ENCODE measurements at regions not wholly inside any gene's neighbourhood (a gene's known extent, or its start where the extent isn't known, plus 50 kb on each side); places are given as distances from the start of the nearest gene placed in this dataset.
"Not testable (repeated sequence)": the region's sequence is repeated elsewhere in the genome, so short reads cannot be mapped to it uniquely, and the experiment has no call there.

DNA sequence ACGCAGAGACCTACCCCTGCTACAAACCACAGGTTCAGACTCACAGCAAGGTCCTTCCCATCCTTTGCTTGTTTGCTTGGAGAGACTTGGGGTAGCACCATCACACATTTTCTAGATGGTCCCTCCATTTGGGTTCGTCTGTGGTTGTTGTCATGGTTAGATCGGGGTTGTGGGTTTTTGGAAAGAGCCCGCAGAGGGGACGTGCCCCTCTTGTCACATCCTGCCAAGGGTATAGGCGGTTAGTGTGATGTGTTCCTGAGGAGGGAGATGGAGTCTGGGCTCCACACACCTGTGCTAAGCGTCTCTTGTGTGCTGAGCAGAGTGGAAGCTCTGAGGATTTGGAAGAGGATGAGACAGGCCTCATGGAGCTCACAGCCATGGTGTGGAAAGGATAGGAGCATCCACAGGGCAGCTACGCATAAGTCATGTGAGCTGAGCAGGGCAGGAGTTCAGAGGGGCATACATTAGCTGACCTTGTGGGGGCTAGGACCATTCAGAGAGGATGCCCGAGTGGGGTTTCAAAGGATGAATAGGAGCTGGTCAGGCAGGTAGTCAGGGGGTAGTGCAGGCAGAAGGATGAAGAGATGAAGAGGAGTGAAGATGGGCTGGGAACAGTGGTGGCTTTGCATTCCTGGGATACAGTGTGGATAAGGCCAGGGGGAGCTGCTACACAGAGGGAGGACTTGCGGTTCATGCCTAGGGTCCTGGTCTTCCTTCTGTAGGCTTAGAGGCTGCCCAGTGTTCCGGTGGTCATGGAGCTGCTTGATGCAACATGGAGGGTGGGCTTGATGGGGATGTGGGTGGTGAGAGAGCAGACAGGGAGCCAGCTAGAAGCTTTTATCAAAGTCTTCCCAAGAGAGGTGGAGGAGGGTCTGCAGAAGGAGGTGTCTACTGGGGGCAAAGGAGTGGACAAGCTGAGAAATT lies 62.9 kb downstream of the ACKR3 start:
- no peak for DNase-seq

DNA sequence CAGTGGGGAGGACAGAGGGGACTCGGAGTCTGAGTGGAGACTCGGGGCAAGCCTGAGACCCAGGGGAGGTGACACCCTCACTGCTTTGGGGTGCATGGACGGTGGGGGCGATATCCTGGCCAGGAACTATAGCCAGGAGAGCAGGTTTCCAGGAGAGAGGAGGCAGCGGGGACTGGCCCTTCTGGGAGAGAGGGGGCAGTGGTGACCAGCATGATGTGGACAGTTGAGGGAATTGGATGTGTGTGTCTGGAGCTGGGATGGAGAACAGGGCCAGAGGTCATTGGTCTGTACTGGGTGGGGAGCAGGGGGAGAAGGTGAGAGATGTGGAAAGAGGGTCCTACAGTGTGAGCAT lies 63.6 kb downstream of the ACKR3 start:
- no peak for DNase-seq

DNA sequence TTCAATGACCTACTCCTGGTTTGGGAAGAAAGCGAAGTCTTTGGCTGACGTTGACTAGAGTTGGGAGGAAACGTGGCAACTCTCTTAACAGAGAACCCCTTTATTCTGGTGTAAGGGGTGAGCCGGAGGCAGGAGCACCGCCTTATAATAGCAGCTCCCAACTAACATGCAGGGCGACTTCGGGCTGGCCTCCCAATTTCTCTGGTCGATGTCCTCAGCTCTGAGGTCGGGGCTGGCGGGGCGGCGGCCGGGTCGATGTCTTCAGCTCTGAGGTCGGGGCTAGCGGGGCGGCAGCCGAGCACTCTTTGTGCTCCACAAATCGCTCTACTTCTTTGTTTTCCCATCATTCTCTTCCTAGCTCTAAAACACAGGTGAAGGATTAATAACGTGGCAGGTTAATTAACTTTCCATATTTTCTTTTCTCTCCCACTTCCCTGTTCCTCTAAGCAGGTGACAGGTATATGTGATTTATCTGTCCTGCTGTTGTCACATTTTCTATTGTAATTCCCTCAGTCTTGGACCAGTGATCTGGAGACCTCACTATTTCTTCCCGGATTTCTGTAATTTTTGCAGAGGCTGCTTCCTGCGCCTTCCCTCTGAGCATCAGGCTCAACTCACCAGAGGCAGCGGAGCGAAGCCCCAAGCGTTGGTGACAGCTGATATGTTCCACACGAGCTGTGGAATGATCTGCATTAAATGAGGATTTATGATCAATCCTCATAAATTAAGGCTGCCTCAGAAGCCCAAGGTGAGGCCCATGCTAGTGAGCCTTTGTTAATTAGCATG lies 64.3 kb downstream of the ACKR3 start:
- DNase-seq = no peak

DNA sequence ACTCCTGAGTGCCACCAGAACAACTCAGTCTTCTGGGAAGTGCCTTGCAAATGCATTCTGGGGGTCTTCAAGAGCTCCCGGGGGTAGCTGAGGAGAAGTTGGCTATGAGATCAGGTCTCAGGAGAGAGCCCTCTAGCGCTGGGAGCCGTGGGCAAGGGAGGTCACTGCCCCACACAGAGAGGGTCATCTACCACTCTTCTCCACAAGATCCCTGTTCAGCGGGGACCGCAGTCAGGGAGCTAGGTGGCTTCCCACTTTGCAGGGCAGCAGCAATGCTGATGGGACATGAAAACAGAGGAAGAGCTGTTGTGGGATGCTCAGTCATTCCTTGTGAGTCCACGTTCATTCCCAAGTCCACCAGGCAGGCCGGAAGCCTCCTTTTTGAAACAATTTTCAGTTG lies 66.6 kb downstream of the ACKR3 start:
- no peak for DNase-seq

DNA sequence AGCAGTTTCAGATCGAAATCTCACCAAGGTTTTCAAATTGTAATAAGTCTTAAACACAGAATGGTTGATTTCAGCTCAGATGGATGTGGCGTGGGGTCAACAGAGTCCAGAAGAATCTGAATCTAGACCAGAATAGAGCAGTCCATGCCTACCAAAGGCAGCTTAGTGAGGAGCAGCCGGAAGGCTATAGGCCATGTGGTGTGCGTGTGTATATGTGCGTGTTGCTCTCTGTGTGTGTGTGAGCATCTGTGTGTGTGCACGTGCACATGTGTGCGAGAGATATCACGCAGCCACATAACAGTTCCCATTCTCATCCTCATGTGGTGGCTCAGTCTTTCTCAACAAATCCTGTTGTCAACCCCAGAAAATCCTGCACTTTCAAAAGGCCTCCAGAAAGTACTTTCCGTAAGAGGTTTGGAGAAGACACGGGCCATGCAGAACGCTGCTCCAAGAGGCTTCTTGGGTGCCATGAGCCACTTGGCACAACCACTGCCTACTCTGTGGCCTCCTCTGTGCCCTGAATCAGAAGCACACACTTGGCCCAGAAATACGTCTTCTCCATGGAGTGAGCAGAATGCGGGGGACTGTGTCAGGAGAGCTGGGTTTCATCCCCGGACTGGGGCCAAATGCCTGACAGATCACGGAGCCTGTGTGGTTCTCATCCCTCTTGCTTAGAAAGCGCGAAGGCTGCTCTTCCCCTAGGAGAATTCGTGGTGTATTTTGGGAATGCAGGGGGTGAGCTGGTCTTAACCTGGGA lies 67.3 kb downstream of the ACKR3 start:
- DNase-seq = no peak

DNA sequence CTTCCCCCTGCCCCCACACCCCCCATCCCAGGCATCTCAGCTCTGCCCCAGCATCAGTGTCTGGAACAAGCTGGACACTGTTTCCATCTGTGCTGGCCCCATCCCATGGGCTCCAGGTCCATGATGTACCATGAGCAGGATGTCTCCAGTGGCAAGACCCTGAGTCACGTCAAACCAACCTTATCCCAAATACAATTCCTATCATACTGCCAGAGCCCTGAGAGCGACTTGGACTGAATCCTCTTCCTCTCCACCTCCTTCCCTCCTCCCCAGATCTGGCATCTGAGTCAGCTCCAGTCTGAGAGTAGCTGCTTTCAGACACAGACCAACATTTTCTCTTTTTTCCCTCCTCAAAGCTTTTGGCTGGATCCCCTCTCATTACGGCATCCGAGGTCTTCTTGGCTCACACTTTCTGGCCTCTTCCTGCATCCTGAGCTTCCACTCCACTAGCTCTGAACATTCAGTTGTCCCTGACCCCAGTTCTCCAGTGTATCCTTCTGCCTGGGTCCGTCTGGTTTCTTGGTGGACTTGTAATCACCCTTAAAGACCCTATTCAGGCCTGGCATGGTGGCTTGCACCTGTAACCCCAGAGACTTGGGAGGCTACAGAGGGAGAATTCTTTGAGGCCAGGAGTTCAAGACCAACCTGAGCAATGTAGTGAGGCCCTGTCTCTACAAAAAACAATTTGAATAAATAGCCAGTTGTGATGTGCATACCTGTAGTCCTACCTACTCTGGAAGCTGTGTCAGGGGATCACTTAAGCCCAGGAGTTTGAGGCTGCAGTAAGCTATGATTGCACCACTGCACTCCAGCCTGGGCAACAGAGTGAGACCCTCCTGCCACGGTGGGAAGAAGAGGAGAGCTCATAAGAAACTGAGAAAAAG lies 68.3 kb downstream of the ACKR3 start:
- DNase-seq = no peak

DNA sequence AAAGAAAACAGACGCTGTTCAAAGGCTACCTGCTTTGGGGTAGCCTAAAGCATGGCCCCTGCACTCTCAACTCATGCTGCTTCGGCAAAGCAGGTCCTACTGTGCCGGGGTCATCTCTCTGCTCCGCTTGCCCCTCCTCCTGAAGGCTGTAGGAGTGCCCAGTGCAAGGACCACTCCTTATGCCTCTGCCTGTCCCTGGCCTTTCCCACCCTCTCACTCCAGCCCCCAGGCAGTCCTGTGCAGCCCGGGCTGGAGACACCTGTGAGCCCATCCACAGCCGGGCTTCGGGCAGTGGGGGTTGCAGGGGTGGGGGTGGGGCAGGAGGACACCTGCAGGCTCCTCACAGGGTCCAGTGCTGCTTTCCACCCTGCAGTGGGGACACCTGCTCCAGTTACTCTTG lies 69.1 kb downstream of the ACKR3 start:
- DNase-seq = no peak

DNA sequence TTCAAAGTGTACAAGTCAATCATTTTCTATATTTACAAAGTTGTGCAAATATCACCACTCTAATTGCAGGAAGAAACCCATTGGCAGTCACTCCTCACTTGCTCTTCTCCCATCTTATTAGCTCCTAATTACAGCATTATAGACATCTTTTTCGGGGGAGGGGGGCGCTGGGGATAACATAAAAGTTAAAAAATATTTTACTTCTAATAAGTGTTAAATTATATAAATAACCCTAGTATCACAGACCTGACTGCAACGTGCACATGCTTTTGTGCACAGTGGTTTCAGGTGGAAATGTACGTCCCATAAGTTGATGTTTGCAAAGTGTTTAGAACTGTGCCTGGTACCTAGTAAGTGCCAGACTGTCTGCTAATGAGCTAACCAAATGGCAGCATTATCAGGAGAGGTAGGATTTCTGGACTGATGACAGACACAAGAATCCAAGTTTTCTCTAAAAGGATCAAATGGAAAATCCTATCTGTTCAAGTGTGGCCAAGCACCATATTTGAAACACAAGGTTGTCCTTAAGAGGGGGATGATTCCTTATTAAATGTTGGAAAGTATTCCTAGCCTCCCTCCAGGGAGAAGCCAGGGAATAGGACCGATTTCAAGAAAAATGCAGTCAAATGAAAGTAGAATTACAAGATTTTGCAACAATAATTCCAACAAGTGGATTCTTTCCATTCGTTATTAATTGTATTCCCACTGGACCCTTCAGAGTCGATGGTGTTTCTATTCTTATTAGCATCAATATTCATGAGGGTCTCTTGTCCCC lies 70.0 kb downstream of the ACKR3 start:
- no peak for DNase-seq

DNA sequence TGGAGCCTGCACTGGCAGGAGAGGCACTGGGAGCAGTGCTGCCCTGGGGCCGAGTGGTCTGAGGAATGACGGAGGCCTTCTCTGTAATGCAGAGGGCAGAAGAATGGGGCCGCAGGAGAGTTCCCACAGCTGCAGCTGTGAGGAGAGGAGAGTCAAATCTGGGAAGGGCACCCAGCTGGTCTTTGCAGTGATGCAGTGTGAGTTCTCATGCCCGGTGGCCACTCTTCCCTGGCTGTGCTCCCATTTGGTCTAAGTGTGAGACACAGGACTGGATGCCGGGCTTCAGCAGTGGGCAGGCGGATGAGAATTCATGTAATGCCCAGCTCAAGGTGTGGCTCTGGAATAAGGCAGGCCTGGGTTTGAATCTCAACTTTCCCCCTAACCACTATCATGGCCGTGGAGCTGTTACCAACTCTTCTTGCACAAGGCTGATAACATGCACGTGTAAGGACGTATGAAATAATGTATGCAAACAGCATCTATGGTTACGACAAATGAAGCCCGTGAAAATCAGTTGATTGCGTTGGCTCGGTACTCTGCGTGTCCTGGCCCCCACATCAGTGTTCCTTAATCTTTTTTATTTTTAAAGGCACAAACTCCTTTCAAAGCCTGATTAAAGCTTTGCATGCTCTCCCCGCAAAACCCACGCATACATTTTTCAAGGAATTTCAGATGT lies 71.6 kb downstream of the ACKR3 start:
- no peak for DNase-seq

DNA sequence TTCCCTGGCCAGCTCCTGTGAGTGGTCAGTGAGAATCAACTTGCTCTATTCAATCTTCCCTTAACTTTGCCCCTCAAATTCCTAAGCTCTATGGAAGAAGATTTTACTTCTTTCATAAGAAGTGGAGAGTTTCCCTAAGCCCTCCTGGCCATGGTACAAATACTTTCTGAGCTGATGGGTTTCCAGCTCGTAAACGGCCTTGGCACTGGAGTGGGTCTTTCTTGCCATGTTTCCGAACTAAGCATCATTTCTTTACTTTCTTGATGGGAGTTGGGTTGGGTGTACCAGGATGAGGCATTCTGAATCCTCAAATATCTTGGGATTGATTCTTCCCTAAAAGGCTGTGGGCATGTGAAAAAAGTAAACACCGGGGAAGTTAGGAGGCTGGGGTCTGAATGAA lies 72.5 kb downstream of the ACKR3 start:
- no peak for DNase-seq

DNA sequence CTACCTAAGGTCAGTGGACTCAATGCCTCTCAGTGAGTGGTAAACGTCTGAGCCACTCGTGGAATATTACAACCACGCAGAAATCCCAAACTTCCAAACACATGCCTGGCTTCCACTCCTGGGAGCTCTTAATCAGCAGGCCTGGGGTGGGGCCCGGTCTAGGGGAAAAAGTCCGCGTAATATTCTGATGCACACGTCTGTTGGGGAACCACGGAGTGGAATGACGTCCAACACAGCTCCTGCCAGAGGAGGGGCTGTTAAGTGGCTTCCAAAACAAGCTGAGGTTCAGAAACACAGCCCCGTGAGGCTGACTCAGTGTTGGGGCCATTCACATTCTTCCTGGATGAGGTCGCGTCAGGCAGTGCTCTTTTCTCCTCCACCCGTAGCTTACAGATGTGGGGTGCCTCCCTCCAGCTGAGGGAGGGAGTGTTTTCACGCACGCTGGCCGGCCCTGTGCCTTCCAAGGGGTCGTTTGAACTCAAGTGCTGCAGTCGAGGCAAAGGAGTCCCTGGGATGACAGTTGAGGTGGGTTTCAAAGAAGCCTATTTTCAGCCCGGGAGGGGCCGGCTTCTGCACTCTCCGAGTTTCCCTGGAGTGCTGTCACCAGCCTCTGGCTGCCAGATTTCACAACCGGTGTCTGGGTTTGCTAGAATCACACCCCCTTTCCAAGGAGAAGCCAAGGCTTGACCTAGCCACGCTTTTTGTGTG lies 73.1 kb downstream of the ACKR3 start:
- no peak for DNase-seq

DNA sequence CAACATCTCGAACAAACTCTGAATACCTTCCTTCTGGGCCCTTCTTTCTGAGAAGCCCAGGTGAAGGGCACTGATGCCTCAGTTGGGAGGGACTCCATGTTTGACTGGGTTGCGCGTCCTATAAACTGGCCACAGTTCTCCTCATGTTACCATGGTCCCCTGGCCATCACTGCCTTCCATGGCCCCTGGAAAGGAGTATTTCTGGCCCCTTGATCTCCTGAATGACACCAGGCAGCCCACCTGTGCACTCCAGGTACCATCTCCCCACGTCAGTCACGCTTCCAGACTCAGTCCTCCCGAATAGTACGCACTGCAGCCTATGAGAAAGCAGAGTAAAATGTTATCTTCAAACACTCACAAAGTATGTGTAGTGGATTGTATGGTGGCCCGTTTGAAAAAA lies 73.9 kb downstream of the ACKR3 start:
- DNase-seq = no peak

DNA sequence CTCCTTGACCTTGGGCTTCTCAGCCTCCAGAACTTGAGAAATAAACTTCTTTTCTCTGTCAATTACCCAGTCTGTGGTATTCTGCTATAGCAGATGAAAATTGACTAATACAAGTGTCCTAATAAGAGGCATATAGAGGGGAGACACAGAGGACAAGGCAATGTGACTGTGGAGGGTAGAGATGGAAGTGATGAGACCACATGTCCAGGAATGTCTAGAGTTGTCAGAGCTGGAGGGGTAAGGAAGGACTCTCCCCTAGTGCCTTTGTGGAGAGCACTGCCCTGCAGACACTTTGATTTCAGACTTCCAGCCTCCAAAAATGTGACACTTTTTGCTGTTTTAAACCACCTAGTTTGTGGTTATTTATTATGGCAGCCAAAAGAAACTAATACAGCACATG lies 74.4 kb downstream of the ACKR3 start:
- DNase-seq = no peak

DNA sequence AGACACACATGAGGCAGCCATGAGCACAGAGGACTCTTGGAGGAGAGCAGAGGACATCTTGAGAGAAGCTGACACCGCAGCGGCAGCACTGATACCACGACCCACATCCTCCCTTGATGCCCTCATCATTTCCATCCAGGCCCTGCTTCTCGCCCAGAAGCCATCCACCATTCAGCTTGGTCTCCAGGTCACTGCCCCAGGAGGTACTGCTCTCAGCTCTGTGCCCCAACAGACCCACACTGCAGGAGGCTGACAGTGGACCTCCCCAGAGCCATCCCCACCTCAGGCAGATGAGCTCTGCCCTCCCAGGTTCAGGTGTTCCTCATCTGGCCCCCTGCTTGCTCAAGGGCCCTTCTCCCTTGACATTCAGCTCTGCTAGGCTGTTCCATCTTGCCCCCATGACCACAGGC lies 74.9 kb downstream of the ACKR3 start:
- DNase-seq = no peak

DNA sequence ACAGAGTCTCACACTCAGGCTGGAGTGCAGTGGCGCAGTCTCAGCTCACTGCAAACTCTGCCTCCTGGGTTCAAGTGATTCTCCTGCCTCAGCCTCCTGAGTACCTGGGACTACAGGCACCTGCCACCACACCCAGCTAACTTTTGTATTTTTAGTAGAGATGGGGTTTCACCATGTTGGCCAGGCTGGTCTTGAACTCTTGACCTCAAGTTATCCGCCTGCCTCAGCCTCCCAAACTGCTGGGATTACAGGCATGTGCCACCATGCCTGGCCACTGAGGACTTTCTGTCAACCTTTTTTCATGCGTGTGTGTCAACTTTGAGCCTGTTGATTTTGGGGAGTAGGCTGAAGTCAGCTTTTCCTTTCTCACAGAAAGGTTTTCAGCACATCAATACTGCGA lies 75.5 kb downstream of the ACKR3 start:
- DNase-seq = not testable (repeated sequence)

DNA sequence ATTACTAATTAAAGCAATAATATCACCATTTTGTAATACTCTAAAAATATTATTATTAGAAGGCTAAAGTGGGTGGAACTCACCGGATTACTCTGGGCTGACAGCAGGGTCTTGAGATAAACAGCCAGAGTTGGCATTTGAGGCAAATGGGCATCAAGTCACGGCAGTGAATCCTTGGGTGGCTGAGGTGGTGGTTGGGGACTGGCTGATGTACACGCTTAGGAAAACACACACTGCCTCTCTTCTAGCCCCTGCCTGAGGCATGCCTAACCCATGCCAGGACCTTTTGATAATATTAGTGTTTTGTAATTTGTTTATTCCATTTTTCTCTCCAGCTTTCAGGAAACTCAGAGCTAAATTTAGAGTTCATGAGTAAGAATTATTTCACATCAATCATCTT lies 76.8 kb downstream of the ACKR3 start:
- no peak for DNase-seq

DNA sequence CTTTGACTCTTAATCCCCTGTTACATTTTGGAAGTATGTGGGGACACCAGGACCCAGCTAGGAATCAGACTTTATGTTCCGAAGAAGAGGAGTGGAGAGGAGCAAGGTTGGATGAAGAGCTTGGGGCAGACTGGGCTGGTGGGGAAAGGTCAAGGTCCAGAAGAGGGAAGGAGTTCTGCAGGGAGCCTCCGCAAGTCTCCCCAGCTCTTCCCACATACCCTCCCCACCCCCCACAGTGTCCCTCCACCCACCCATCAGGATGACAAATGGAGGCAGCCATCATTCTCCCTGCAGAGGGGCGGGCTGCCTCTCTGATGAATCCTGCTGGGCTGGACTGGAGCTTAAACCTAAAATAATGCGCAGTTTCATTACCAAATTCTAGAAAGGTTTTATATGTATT lies 77.2 kb downstream of the ACKR3 start:
- DNase-seq = no peak

DNA sequence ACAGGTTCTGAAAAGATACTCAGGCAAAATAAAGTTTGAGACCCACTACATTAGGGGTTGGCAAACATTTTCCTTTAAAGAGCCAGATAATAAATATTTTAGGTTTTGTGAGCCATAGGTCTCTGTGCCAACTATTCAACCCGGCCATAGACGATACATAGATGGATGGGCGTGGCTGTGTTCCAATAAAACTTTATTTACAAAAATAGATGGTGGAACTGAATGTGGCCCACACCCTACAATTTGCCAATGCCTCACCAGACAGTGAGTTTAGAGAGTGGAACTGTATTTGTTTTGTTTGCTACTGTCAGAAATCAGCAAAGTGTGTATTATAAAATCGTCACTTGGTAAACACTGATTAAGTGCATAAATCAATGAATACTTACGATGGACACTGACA lies 78.0 kb downstream of the ACKR3 start:
- no peak for DNase-seq

DNA sequence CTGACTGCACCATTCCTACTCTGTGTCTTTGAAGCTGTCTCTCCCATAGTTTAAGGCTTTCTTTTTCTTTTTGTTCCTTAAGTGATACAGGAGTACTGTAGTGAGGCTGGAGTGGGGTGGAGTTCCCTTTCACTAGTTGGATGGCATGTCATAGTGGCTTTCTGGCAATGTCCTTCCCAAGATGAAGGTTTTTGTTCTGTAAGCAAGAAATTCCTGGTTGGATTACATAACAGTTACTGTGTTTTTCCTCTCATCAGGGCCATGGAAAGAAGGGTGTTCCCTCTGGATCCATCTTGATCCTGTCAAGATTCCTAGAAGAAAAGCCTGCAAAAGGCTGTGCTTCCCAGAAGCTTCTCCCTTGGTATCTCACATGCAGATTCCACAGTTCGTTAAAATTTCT lies 84.2 kb downstream of the ACKR3 start:
- no peak for DNase-seq

DNA sequence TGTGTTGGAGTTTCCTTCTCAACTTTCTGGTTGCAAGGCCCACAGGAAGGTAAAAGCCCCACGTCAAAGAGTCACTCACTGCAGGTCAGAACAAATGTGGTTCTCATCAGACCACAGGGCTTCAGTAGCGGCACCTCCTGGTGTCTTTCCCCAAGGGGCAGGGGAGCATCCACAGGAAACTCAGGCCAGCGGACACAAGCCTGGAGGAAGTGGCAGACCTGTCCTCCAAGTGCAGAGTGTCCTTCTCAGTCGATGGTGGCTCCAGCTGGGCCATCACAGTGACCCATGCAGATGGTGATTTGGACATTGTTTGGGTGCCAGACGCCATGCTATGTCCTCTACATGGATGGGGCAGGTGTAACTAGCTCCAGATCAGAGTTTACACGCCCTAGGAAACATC lies 84.9 kb downstream of the ACKR3 start:
- no peak for DNase-seq

DNA sequence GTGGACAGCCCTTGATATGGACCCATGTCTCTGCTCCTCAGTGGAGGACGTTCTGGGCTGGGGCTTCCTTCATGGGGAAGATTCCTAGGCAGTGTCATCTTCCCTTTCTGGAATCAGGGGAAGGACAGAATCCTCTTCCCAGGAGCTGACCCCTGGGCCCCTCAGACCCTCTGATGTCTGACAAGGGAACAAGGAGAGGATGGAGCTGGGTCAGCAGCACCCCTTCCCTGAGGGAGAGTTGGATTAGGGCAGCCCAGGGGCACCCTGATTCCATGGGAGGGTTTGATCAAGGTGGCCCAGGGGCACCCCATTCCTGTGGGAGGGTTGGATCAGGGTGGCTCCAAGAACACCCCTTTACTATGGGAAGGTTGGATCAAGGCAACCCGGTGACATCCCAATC lies 86.5 kb downstream of the ACKR3 start:
- DNase-seq = no peak

All from stimulated activated CD4-positive, alpha-beta T cell treated with anti-CD3 and anti-CD28 coated beads, Interleukin-4, amount 100 ng/mL, for 4 hours (primary cell).